HG03060 (cell line): ENCODE measurements at regions not wholly inside any gene's neighbourhood (a gene's known extent, or its start where the extent isn't known, plus 50 kb on each side); places are given as distances from the start of the nearest gene placed in this dataset.
"Not testable (repeated sequence)": the region's sequence is repeated elsewhere in the genome, so short reads cannot be mapped to it uniquely, and the experiment has no call there.

Experiments used
- ATAC-seq: cut with Tn5 transposase; IDR thresholded peaks from one replicate; pipeline ENCODE4 v1.9.1; 2021; ENCODE audit warnings: low read depth, moderate number of reproducible peaks; ENCODE audit not compliant: unreplicated experiment

DNA sequence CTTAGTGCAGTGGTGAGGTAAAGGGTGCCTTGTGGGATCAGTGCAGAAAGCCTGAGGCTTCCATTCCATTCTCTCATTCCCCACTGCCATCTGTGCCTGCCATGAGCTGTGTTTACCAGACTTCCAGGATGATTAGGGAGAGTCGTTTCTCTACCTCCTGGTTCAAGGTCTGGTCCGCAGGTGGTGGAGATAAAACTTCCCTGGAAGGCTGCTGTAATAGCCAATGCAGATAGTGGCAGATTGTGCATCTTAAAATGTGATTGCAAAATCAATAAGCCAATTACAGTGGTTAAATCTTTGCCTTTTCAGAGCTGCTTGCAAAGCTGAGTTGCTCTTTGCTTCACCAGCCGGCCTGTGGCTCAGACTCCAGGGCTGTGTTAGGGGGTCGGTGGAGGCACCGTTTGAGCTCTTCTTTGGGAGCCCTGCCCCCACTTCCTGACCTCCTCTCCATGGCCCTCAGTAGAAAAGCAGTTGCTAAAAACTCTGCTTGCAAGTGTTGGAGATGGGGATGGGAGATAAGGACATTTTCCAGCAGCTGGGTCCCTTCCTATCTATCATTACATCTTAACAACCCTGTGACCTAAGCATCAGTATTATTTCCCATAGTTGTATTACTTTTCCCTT lies 95.2 kb upstream of the HS6ST1 start:
- no peak for ATAC-seq

GRCh38 chr2:128414351-128414750 lies 95.7 kb upstream of the HS6ST1 start:
- ATAC-seq = no peak

DNA sequence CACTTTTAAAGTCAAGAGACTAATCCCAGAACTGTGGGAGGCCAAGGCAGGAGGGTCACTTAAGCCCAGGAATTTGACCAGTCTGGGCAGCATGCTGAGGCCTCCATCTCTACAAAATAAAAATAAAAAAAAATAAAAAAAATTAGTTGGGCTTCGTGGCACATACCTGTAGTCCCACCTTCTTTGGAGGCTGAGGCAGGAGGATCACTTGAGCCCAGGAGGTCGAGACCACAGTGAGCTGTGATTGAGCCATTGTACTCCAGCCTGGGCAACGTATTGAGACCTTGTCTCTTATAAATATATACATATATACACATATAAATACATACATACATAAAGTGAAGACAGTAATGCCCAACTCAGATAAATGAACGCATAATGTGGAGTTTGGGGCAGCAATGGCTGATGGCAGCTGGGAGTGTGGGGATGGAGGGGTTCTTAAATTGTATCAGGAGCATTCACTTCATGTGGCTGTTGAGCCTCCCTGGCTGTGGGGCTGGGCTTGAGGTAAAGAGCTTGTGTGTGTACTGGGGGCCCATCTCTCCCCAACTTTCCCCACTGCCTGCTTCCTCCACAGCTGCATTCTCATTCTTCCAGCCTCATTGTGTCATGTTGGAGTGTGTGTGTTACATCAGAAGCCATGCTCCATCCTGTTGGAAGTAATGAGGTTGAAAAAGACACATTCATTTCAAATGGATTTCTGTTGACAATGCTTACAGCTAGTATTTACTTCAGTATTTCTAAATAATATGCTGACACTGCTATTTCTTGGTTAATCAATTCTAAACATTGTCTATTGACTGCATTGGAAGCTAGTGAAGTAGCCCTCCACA lies 96.5 kb upstream of the HS6ST1 start:
- no peak for ATAC-seq

DNA sequence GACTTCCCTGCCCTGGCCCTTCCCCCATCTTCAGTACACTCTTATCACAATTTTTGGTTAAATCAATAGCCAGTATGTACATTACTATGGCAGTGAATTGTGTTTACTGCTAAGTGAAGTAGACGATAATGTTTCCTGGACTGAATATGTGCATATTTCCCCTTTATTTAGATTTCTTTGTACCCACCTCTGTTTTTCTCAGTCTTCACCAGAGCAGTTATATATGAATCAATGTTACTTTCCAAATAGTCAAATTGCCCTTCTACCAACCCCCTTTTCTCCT lies 97.1 kb upstream of the HS6ST1 start:
- ATAC-seq = no peak

DNA sequence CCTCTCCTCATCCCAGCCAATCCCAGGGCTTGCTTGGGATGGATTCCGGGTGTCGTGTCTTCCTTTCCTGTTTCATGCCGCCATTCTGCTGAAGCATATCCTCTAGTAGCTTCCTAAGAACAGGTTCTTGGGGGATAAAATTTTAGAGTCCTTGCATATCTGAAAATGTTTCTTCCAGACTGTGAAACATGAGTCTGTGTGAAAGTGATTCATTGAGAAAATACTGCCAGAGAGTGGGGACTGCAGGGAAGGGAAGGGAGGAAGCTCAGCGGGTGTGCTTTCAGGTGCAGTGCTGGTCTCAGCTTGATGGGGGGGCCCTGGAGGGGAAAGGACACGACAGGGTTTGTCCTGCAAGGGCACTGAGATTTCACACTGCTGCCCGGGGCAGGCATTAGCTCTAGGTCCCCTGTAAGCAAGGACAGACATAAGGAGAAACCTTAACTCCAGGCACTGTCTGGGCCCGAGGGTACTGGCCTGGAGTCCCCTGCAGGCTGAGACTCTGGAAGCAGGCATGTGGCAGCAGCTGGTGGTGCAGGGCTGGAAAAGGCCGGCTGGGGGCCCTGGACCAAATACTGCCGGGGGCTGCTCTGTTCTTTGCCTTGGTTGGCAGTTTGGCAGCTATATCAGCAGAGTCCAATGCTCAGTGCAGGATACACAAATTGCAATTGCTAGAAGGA lies 97.6 kb upstream of the HS6ST1 start:
- no peak for ATAC-seq

GRCh38 chr2:128416806-128417205 lies 98.1 kb upstream of the HS6ST1 start:
- ATAC-seq = no peak

DNA sequence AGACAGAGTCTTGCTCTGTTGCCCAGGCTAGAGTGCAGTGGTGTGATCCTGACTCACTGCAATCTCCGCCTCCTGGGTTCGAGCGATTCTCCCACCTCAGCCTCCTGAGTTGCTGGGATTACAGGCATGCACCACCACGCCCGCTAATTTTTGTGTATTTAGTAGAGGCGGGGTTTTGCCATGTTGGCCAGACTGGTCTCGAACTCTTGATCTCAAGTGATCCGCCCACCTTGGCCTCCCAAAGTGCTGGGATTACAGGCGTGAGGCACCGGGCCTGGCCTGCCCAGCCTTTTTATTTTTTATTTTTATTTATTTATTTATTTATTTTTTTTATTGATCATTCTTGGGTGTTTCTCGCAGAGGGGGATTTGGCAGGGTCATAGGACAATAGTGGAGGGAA lies 98.6 kb upstream of the HS6ST1 start:
- not testable (repeated sequence) for ATAC-seq

DNA sequence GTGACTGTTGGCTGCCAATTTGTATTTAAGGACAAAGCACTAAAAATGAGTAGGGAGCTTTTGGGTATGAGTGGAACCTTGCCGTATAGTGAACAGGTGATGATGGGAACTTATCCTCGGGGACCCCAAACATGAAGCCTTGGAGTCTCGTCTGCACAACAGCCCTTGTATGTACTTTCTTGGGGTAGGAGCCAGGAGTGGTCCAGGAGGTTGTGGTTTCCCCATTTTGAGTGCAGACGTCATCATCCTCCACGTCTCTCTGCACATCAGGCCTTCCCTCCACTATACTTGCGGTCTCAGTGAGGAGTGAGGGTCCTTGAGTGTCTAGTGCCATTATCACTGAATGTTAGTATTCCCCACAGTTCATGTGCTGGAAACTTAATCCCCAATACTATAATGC lies 101.5 kb upstream of the HS6ST1 start:
- ATAC-seq = no peak

DNA sequence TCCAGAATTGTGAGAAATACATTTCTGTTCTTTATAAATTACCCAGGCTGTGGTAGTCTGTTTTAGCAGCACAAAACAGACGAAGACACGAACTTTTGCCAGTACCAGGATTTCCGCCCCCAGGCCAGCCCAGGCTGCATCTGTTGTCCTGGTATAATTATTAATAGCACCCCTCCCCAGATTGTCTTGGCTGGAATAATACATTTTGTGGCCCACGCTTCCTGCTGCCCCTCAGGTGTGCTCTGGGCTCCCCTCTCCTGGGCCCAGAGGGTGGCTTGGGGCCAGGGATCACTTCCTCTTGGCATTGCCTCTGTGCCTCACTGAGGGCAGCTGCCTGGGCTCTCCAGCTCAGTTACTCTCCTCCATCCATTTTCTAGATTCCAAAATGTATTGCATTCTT lies 102.1 kb upstream of the HS6ST1 start:
- ATAC-seq = no peak

DNA sequence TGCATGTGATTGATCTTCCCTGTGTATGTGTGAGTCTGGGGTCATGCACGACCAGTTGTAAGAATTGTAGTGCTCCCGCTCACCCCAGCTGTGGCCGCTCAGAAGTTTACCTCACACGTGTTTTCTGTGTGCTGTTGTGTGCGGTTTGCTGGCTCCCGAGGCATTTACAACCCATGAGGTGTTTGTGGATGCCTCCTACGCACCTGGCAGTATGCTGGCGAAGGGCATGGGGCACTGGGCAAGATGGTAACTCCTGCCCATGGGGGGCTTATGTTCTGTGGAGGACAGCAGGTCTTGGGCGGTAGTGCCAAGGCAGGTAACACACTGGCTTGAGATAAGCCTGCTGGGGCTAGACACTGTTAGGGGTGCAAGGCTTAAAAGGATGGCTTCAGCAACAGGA lies 102.6 kb upstream of the HS6ST1 start:
- no peak for ATAC-seq

GRCh38 chr2:128421861-128422311 lies 103.2 kb upstream of the HS6ST1 start:
- no peak for ATAC-seq

- ATAC-seq = no peak
Measured at GRCh38 chr2:128422571-128422970, 103.9 kb upstream of the HS6ST1 start.

- no peak for ATAC-seq
Measured at GRCh38 chr2:128423788-128424165, 105.1 kb upstream of the HS6ST1 start.

- ATAC-seq = no peak
Measured at GRCh38 chr2:128424406-128425171, 105.9 kb upstream of the HS6ST1 start.

GRCh38 chr2:128425216-128425615 lies 106.5 kb upstream of the HS6ST1 start:
- no peak for ATAC-seq

GRCh38 chr2:128425731-128426620 lies 107.3 kb upstream of the HS6ST1 start:
- ATAC-seq = no peak

- ATAC-seq = no peak
Measured at GRCh38 chr2:128427413-128427755, 108.7 kb upstream of the HS6ST1 start.

DNA sequence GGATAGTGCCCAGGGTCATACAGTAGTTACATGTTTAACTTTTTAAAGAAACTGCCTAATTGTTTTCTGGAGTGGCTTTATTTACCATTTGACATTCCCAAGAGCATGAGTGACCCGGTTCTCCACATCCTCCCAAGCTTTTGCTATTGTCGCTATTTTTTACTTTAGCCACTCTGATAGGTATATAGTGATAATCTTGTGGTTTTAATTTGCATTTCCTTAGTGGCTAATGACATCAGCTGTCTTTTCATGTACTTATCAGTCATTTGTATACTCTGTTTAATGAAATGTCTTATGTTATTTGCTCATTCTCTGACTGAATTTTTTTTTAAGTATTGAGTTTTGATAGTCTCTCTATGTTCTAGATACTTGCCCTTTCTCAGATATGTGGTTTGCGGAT lies 109.7 kb upstream of the HS6ST1 start:
- ATAC-seq = no peak

DNA sequence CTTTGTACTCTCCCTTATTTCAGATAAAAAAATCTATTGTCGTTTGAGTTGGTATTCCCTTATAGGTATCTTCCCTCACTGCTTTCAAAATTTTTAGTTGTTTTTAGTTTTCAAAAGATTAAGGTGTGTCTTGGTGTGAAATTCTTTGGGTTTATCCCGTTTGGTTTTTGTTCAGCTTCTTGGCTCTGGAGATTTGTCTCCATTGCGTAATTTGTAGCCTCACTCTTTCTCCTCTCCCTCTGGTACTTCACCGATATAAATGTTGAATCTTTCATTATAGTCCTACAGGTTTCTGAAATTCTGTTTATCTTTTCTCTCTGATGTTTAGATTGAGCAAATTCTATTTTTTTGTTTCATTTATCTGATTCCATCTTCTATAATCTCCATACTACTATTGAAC lies 113.8 kb upstream of the HS6ST1 start:
- ATAC-seq = no peak

DNA sequence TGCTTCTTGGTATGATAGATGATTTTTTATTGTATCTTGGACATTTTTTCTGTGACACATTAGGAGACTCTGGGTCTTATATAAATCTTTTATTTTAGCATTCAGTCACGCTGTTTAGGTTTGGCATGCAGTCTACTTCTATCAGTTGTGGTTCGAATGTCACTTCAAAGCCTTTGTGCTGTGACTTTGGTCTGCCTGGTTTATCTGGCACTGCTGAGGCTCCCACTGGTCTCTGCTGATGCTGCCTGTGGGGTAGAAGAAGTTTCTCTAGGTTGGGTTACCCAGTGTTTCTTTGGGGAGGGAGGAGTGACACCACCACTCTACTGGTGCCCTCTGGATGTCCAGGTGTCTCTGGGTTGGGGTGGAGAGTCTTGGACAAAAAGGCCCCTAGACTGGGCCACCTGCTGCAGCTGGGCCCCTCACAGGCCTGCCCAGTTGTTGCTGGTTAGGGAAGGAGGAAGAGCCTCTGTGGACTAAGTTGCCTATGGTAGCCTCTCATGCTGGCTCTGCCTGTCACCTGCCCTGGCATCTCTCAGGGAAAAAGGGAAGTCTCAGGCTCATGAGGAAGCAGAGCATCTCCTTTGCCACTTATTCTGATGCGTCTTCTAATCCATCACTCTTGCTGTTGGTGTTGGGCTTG lies 115.4 kb upstream of the HS6ST1 start:
- no peak for ATAC-seq
